ENCODE measurements at regions not wholly inside any gene's neighbourhood (a gene's known extent, or its start where the extent isn't known, plus 50 kb on each side); places are given as distances from the start of the nearest gene placed in this dataset.

GRCh38 chr18:33957707-33958106 is 267.0 kb downstream of the NOL4 start:
- TF ChIP-seq CTCF (IDR thresholded peaks at IDR 0.05): no peak
- no peak for TF ChIP-seq REST (IDR thresholded peaks at IDR 0.05; ENCODE audit: insufficient read depth in 1 of 2, low read depth in 2 of 2, low read length in 1 of 2)
